H1 (cell line): ENCODE measurements at regions not wholly inside any gene's neighbourhood (a gene's known extent, or its start where the extent isn't known, plus 50 kb on each side); places are given as distances from the start of the nearest gene placed in this dataset. TPM values are rescaled to one million over a fixed set of nuclear protein-coding genes. Genes with fewer than 3 reads are reported as not detected.
"Not testable (repeated sequence)": the region's sequence is repeated elsewhere in the genome, so short reads cannot be mapped to it uniquely, and the experiment has no call there.

Experiments used
- CTCF ChIA-PET: fragments of 300-600 bp; sonication (Branson Sonifier 250); formaldehyde crosslinking; loops from one replicate; lab custom pipeline; 2021; ENCODE audit not compliant: partially characterized antibody; lab: Charles Lee
- POLR2A ChIA-PET: fragments of 300-600 bp; sonication (Branson Sonifier 250); formaldehyde crosslinking; loops from one replicate; lab custom pipeline; 2021; ENCODE audit warnings: inconsistent platforms; ENCODE audit not compliant: partially characterized antibody; lab: Charles Lee
- DNase-seq, 2 experiments: peaks; one replicate each; pipeline versions ENCODE4 v3.0.0 to v3.0.0-alpha.2; 2010 to 2022; ENCODE audit warnings: low spot score in 2 of 2, low read depth in 1 of 2, mixed read lengths in 1 of 2
- FAIRE-seq: peaks from 2 replicates; lab custom pipeline; 2011; peaks lifted over from hg19 to GRCh38; lab: Jason Lieb, UNC
- H2AFZ ChIP-seq: 2 replicates; pipeline ENCODE4 v1.8.1; 2012; ENCODE audit warnings: low read length, inconsistent platforms
- H2AK5ac ChIP-seq: 2 replicates; pipeline ENCODE4 v1.6.1; 2013; ENCODE audit warnings: low read depth, low read length
- H2BK120ac ChIP-seq: replicated peaks from 2 replicates; pipeline ENCODE3; 2013; ENCODE audit warnings: low read depth, low read length, inconsistent platforms
- H2BK12ac ChIP-seq: 2 replicates; pipeline ENCODE4 v1.6.1; 2013; ENCODE audit warnings: low read depth, low read length
- H2BK15ac ChIP-seq: 2 replicates; pipeline ENCODE4 v1.6.1; 2013; ENCODE audit warnings: low read length
- H2BK20ac ChIP-seq: 2 replicates; pipeline ENCODE4 v1.6.1; 2013; ENCODE audit warnings: low read length
- H2BK5ac ChIP-seq: 2 replicates; pipeline ENCODE4 v1.6.1; 2013; ENCODE audit warnings: low read depth, low read length
- H3K14ac ChIP-seq: 2 replicates; pipeline ENCODE4 v1.6.1; 2013; ENCODE audit warnings: inconsistent platforms; ENCODE audit not compliant: insufficient read length
- H3K18ac ChIP-seq: 2 replicates; pipeline ENCODE4 v1.6.1; 2013; ENCODE audit warnings: low read length; ENCODE audit errors: extremely low read depth
- H3K23ac ChIP-seq: 2 replicates; pipeline ENCODE4 v1.6.1; 2013; ENCODE audit warnings: inconsistent platforms; ENCODE audit not compliant: insufficient read length
- H3K23me2 ChIP-seq: 2 replicates; pipeline ENCODE4 v1.6.1; 2013; ENCODE audit warnings: low read depth, low read length
- H3K27ac ChIP-seq: 2 replicates; pipeline ENCODE4 v1.6.1; 2011; ENCODE audit warnings: low read depth, low read length, inconsistent platforms
- H3K27me3 ChIP-seq, 4 experiments: replicated peaks in 1 of 4; 1 replicate in 1 of 4; 2 replicates in 3 of 4; pipeline versions ENCODE4 v1.6.1 to v1.8.1; 2011 to 2013; ENCODE audit warnings: low read length in 3 of 4, mild to moderate bottlenecking in 3 of 4, inconsistent platforms in 2 of 4, mixed read lengths in 2 of 4, moderate library complexity in 1 of 4; ENCODE audit not compliant: control insufficient read depth in 3 of 4, insufficient read depth in 3 of 4; ENCODE audit errors: extremely low read depth in 1 of 4
- H3K36me3 ChIP-seq, 4 experiments: 2 replicates each; pipeline versions ENCODE4 v1.6.1 to v1.8.1; 2011 to 2013; ENCODE audit warnings: mild to moderate bottlenecking in 4 of 4, low read length in 3 of 4, moderate library complexity in 2 of 4, control low read depth in 1 of 4, inconsistent platforms in 1 of 4; ENCODE audit not compliant: insufficient read depth in 4 of 4, control insufficient read depth in 2 of 4
- H3K4ac ChIP-seq: replicated peaks from 2 replicates; pipeline ENCODE3; 2013; ENCODE audit warnings: low read length, low read depth, mixed read lengths, inconsistent platforms; ENCODE audit not compliant: insufficient read length
- H3K4me1 ChIP-seq, 4 experiments: replicated peaks in 1 of 4; 1 replicate in 1 of 4; 2 replicates in 3 of 4; pipeline versions ENCODE4 v1.6.1 to v1.8.1; 2011 to 2013; ENCODE audit warnings: low read length in 3 of 4, inconsistent platforms in 2 of 4, mixed read lengths in 1 of 4; ENCODE audit not compliant: insufficient read depth in 4 of 4, control insufficient read depth in 3 of 4
- H3K4me2 ChIP-seq, 2 experiments: 2 replicates each; pipeline versions ENCODE4 v1.6.1 to v1.8.1; 2011 to 2013; ENCODE audit warnings: low read depth in 2 of 2, low read length in 2 of 2, control low read depth in 1 of 2, inconsistent platforms in 1 of 2, mild to moderate bottlenecking in 1 of 2; ENCODE audit not compliant: insufficient read depth in 1 of 2
- H3K4me3 ChIP-seq, 4 experiments: fragments of 200-600, 300-600 bp in 1 of 4; sonication (generic), shearing (Covaris generic), sonication (Bioruptor Twin) in 1 of 4; 2 replicates each; pipeline versions ENCODE4 v1.5.1 to v1.8.1; 2011 to 2016; ENCODE audit warnings: low read length in 4 of 4, low read depth in 3 of 4, control low read depth in 2 of 4, inconsistent platforms in 2 of 4, mild to moderate bottlenecking in 2 of 4, mixed read lengths in 1 of 4, moderate library complexity in 1 of 4; ENCODE audit not compliant: insufficient read depth in 2 of 4; ENCODE audit errors: extremely low read depth in 1 of 4
- H3K56ac ChIP-seq: replicated peaks from 2 replicates; pipeline ENCODE3; 2013; ENCODE audit warnings: low read depth, mild to moderate bottlenecking, mixed read lengths, low read length, inconsistent platforms; ENCODE audit not compliant: insufficient read length
- H3K79me1 ChIP-seq: 2 replicates; pipeline ENCODE4 v1.6.1; 2013; ENCODE audit warnings: low read depth, low read length, control low read depth
- H3K79me2 ChIP-seq, 2 experiments: 2 replicates each; pipeline versions ENCODE4 v1.6.1 to v1.8.1; 2012 to 2013; ENCODE audit warnings: low read length in 2 of 2, mild to moderate bottlenecking in 2 of 2, inconsistent platforms in 1 of 2; ENCODE audit not compliant: insufficient read depth in 2 of 2, control insufficient read depth in 1 of 2
- H3K9ac ChIP-seq, 4 experiments: replicated peaks in 1 of 4; 1 replicate in 1 of 4; 2 replicates in 3 of 4; pipeline versions ENCODE4 v1.6.1 to v1.8.1; 2011 to 2013; ENCODE audit warnings: low read depth in 3 of 4, low read length in 3 of 4, control low read depth in 2 of 4, mild to moderate bottlenecking in 2 of 4, moderate library complexity in 2 of 4, inconsistent platforms in 1 of 4; ENCODE audit errors: extremely low read depth in 1 of 4
- H3K9me3 ChIP-seq, 2 experiments: 2 replicates each; pipeline versions ENCODE4 v1.6.1 to v1.8.1; 2012 to 2013; ENCODE audit warnings: mild to moderate bottlenecking in 2 of 2, moderate library complexity in 2 of 2, control low read depth in 1 of 2, inconsistent platforms in 1 of 2, low read depth in 1 of 2, low read length in 1 of 2, mixed read lengths in 1 of 2; ENCODE audit not compliant: insufficient read depth in 2 of 2
- H4K20me1 ChIP-seq, 2 experiments: replicated peaks in 1 of 2; 2 replicates each; pipeline versions ENCODE3 to v1.8.1; 2011 to 2013; ENCODE audit warnings: inconsistent platforms in 2 of 2, low read length in 2 of 2, mild to moderate bottlenecking in 1 of 2; ENCODE audit not compliant: insufficient read depth in 2 of 2, control insufficient read depth in 1 of 2
- H4K5ac ChIP-seq: 2 replicates; pipeline ENCODE4 v1.6.1; 2013; ENCODE audit warnings: low read length, low read depth, mixed read lengths, inconsistent platforms; ENCODE audit not compliant: insufficient read length
- H4K8ac ChIP-seq: 2 replicates; pipeline ENCODE4 v1.8.0; 2013; ENCODE audit warnings: mild to moderate bottlenecking, moderate library complexity, low read length, inconsistent platforms; ENCODE audit not compliant: insufficient read depth; ENCODE audit errors: extremely low read depth
- H4K91ac ChIP-seq: replicated peaks from 2 replicates; pipeline ENCODE3; 2013; ENCODE audit warnings: low read length, mixed read lengths, inconsistent platforms; ENCODE audit not compliant: insufficient read length
- WGBS, 2 experiments: shearing (Covaris generic) in 1 of 2; methylation state at CpG; one replicate each; pipeline versions ENCODE4 v1.1.6 to v1.1.7; 2013 to 2015; ENCODE audit warnings: low lambda C conversion rate in 2 of 2, mixed read lengths in 2 of 2, inconsistent platforms in 1 of 2, low coverage in 1 of 2, missing lambda C conversion rate in 1 of 2; ENCODE audit not compliant: insufficient replicate concordance in 2 of 2, insufficient coverage in 1 of 2, insufficient read length in 1 of 2; ENCODE audit errors: extremely low coverage in 1 of 2, missing lambda C conversion rate in 1 of 2; 5-methylcytosine and 5-hydroxymethylcytosine counted together
- microRNA-seq, 2 experiments: library from miRNA; unstranded; fragments of <30 nt; microRNA quantifications; one replicate each; pipeline versions ENCODE4 to v1.2.0, GENCODE V29; 2016 to 2020; ENCODE audit warnings: borderline microRNAs expressed in 2 of 2, borderline number of aligned reads in 2 of 2, borderline replicate concordance in 1 of 2
- small RNA-seq: library from polyadenylated mRNA; stranded (forward); fragments of <200 nt; extraction: miRNeasy Mini kit (QIAGEN cat#:217004); gene quantifications from one replicate; pipeline ENCODE3, GENCODE V24; 2013; ENCODE audit not compliant: insufficient read depth

- H4K91ac ChIP-seq, H3K23ac ChIP-seq: not testable (repeated sequence)
These were observed 53.9 kb upstream of the LPAR1 start for GRCh38 chr9:111092167-111092566.

More at GRCh38 chr9:111092167-111092566, 53.9 kb upstream of the LPAR1 start:
- not testable (repeated sequence) for FAIRE-seq, H3K9me3 ChIP-seq, H3K36me3 ChIP-seq, H2BK120ac ChIP-seq, H3K4me3 ChIP-seq, H3K56ac ChIP-seq, H2BK5ac ChIP-seq, H2AFZ ChIP-seq, H2BK15ac ChIP-seq, H3K79me1 ChIP-seq, H3K27me3 ChIP-seq, H3K4me2 ChIP-seq, H2BK12ac ChIP-seq, H3K4me1 ChIP-seq, H2BK20ac ChIP-seq, H3K27ac ChIP-seq, H3K23me2 ChIP-seq, H3K79me2 ChIP-seq, H3K18ac ChIP-seq, H3K9ac ChIP-seq, DNase-seq, H3K14ac ChIP-seq, H4K8ac ChIP-seq, H4K20me1 ChIP-seq, H2AK5ac ChIP-seq, H3K4ac ChIP-seq, H4K5ac ChIP-seq
- ChIA-PET CTCF (interaction anchor here (0.6 to 0.7 kb wide), 3 partner anchors 18 to 908 kb away, joined by 3 to 4 read pairs (median 3); no protein-coding TSS in a partner anchor), POLR2A (interaction anchor here (0.5 kb wide), 1 partner anchor 57 kb away, joined by 4 read pairs; no protein-coding TSS in a partner anchor)
- WGBS, 2 experiments: 100% methylated on average over 1 of the region's 1 CpG; no CpG with 5 or more reads in 1 of the 2 experiments

Small RNA genes lying in the stretch of these regions (microRNA-seq; reads per million reads assigned to microRNA genes)
- 0 reads per million in 2 experiments for gene MIR7702

Small RNA genes lying in the stretch of these regions (small RNA-seq; reads per million reads assigned to genes)
- gene MIR7702 (not detected), gene RNY4P18 (not detected)
